22Rv1 (cell line): ENCODE measurements at regions not wholly inside any gene's neighbourhood (a gene's known extent, or its start where the extent isn't known, plus 50 kb on each side); places are given as distances from the start of the nearest gene placed in this dataset.

Experiments used
- CTCF ChIP-seq: fragments of 450-650 bp; IDR thresholded peaks from 2 replicates; pipeline ENCODE4 v1.5.1; 2017; ENCODE audit warnings: mild to moderate bottlenecking
- ZFX ChIP-seq: fragments of 450-650 bp; IDR thresholded peaks from 2 replicates; pipeline ENCODE4 v1.6.1; 2017; ENCODE audit warnings: antibody characterized with exemption, borderline replicate concordance

GRCh38 chr10:120115959-120116358 lies 223.4 kb downstream of the SEC23IP start:
- TF ChIP-seq CTCF (no peak), ZFX (no peak)
